WTC11 (cell line): ENCODE measurements at regions not wholly inside any gene's neighbourhood (a gene's known extent, or its start where the extent isn't known, plus 50 kb on each side); places are given as distances from the start of the nearest gene placed in this dataset.

Source experiments
- AFF4 ChIP-seq: sonication (generic); formaldehyde crosslinking; IDR thresholded peaks from 2 replicates; pipeline ENCODE4 v1.8.1; 2023; ENCODE audit warnings: mild to moderate bottlenecking, missing genetic modification reagents, borderline replicate concordance
- AR ChIP-seq: fragments of 250-450 bp; sonication (Bioruptor Pico); IDR thresholded peaks from 2 replicates; pipeline ENCODE4 v1.9.0; 2021; ENCODE audit warnings: mild to moderate bottlenecking
- ARID4B ChIP-seq: sonication (generic); formaldehyde crosslinking; IDR thresholded peaks from 2 replicates; pipeline ENCODE4 v1.8.0; 2023; ENCODE audit warnings: missing genetic modification reagents, mild to moderate bottlenecking, borderline replicate concordance
- ATF6 ChIP-seq: sonication (generic); formaldehyde crosslinking; IDR thresholded peaks from 2 replicates; pipeline ENCODE4 v1.8.1; 2023; ENCODE audit warnings: mild to moderate bottlenecking, missing genetic modification reagents
- ESRRA ChIP-seq: sonication (generic); formaldehyde crosslinking; IDR thresholded peaks from 2 replicates; pipeline ENCODE4 v1.8.1; 2022; ENCODE audit warnings: mild to moderate bottlenecking, missing genetic modification reagents, borderline replicate concordance
- MLX ChIP-seq: sonication (generic); formaldehyde crosslinking; IDR thresholded peaks from 2 replicates; pipeline ENCODE4 v1.8.1; 2023; ENCODE audit warnings: mild to moderate bottlenecking, missing genetic modification reagents, moderate library complexity
- NFATC4 ChIP-seq: fragments of 250-450 bp; sonication (Bioruptor Pico); IDR thresholded peaks from 2 replicates; pipeline ENCODE4 v1.9.0; 2021; ENCODE audit warnings: mild to moderate bottlenecking
- OVOL2 ChIP-seq: fragments of 250-450 bp; sonication (Bioruptor Pico); IDR thresholded peaks from 2 replicates; pipeline ENCODE4 v1.9.0; 2021; ENCODE audit warnings: mild to moderate bottlenecking, borderline replicate concordance
- RELA ChIP-seq: sonication (generic); formaldehyde crosslinking; IDR thresholded peaks from 2 replicates; pipeline ENCODE4 v1.8.1; 2022; ENCODE audit warnings: missing genetic modification reagents, mild to moderate bottlenecking, borderline replicate concordance
- SMAD3 ChIP-seq: sonication (generic); formaldehyde crosslinking; IDR thresholded peaks from 2 replicates; pipeline ENCODE4 v1.8.0; 2022; ENCODE audit warnings: missing genetic modification reagents, mild to moderate bottlenecking, borderline replicate concordance
- TF ChIP-seq, protein P1 (sequence below): sonication (generic); formaldehyde crosslinking; IDR thresholded peaks from 2 replicates; pipeline ENCODE4 v1.8.1; 2023; ENCODE audit warnings: mild to moderate bottlenecking, missing genetic modification reagents, moderate library complexity
- TF ChIP-seq, protein P2 (sequence below): sonication (generic); formaldehyde crosslinking; conservative IDR thresholded peaks from 2 replicates; pipeline ENCODE4 v1.8.1; 2022; ENCODE audit warnings: mild to moderate bottlenecking, missing genetic modification reagents
- TF ChIP-seq, protein P3 (sequence below): sonication (generic); formaldehyde crosslinking; IDR thresholded peaks from 2 replicates; pipeline ENCODE4 v1.8.1; 2022; ENCODE audit warnings: missing genetic modification reagents, borderline replicate concordance
- TF ChIP-seq, protein P4 (sequence below): sonication (generic); formaldehyde crosslinking; IDR thresholded peaks from 2 replicates; pipeline ENCODE4 v1.8.1; 2023; ENCODE audit warnings: mild to moderate bottlenecking, missing genetic modification reagents

DNA sequence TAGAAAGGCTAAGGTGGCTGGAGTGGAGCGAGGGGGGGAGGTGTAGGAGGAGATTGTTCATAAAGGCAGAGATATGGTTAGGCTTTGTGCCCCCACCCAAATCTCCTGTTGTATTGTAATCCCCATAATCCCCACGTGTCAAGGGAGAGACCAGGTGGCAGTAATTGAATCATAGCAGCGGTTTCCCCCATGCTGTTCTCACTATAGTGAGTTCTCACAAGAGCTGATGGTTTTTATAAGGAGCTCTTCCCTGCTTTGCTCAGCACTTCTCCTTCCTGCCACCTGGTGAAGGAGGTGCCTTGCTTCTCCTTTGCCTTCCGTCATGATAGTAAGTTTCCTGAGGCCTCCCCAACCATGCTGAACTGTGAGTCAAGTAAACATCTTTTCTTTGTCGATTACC lies 64.7 kb upstream of the CFAP161 start (continued):
- TF ChIP-seq AR (CRISPR knock-in tag) (no peak), NFATC4 (CRISPR knock-in tag) (no peak), MLX (CRISPR knock-in tag) (no peak), ESRRA (CRISPR knock-in tag) (no peak), ARID4B (CRISPR knock-in tag) (no peak), AFF4 (CRISPR knock-in tag) (no peak), RELA (CRISPR knock-in tag) (no peak), SMAD3 (CRISPR knock-in tag) (no peak), ATF6 (CRISPR knock-in tag) (no peak), OVOL2 (CRISPR knock-in tag) (no peak)
- TF ChIP-seq, protein P1, sequence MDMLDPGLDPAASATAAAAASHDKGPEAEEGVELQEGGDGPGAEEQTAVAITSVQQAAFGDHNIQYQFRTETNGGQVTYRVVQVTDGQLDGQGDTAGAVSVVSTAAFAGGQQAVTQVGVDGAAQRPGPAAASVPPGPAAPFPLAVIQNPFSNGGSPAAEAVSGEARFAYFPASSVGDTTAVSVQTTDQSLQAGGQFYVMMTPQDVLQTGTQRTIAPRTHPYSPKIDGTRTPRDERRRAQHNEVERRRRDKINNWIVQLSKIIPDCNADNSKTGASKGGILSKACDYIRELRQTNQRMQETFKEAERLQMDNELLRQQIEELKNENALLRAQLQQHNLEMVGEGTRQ, result no peak
- TF ChIP-seq, protein P2, sequence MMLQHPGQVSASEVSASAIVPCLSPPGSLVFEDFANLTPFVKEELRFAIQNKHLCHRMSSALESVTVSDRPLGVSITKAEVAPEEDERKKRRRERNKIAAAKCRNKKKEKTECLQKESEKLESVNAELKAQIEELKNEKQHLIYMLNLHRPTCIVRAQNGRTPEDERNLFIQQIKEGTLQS (CRISPR knock-in tag), result no peak
- TF ChIP-seq, protein P3, sequence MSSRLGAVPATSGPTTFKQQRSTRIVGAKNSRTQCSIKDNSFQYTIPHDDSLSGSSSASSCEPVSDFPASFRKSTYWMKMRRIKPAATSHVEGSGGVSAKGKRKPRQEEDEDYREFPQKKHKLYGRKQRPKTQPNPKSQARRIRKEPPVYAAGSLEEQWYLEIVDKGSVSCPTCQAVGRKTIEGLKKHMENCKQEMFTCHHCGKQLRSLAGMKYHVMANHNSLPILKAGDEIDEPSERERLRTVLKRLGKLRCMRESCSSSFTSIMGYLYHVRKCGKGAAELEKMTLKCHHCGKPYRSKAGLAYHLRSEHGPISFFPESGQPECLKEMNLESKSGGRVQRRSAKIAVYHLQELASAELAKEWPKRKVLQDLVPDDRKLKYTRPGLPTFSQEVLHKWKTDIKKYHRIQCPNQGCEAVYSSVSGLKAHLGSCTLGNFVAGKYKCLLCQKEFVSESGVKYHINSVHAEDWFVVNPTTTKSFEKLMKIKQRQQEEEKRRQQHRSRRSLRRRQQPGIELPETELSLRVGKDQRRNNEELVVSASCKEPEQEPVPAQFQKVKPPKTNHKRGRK (CRISPR knock-in tag), result no peak
- TF ChIP-seq, protein P4, sequence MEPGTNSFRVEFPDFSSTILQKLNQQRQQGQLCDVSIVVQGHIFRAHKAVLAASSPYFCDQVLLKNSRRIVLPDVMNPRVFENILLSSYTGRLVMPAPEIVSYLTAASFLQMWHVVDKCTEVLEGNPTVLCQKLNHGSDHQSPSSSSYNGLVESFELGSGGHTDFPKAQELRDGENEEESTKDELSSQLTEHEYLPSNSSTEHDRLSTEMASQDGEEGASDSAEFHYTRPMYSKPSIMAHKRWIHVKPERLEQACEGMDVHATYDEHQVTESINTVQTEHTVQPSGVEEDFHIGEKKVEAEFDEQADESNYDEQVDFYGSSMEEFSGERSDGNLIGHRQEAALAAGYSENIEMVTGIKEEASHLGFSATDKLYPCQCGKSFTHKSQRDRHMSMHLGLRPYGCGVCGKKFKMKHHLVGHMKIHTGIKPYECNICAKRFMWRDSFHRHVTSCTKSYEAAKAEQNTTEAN (CRISPR knock-in tag), result no peak
